Subcutaneous abdominal adipose tissue (tissue), 5 donors: ENCODE measurements at regions not wholly inside any gene's neighbourhood (a gene's known extent, or its start where the extent isn't known, plus 50 kb on each side); places are given as distances from the start of the nearest gene placed in this dataset.

Source experiments
- H3K27ac ChIP-seq: one replicate; pipeline ENCODE4 v1.7.0; 2013; ENCODE audit warnings: low read depth, mild to moderate bottlenecking, inconsistent platforms, low read length, moderate library complexity
- H3K27me3 ChIP-seq, 5 donors: one replicate each; pipeline ENCODE4 v1.7.0; 2013; ENCODE audit warnings: low read length in 5 of 5, inconsistent platforms in 1 of 5; ENCODE audit not compliant: control insufficient read depth in 5 of 5, insufficient read depth in 4 of 5
- H3K36me3 ChIP-seq, 5 donors: one replicate each; pipeline ENCODE4 v1.7.0; 2013; ENCODE audit warnings: low read length in 5 of 5; ENCODE audit not compliant: control insufficient read depth in 5 of 5, insufficient read depth in 5 of 5
- H3K4me1 ChIP-seq, 5 donors: one replicate each; pipeline ENCODE4 v1.7.0; 2013; ENCODE audit warnings: low read length in 5 of 5, mild to moderate bottlenecking in 3 of 5, moderate library complexity in 1 of 5; ENCODE audit not compliant: control insufficient read depth in 5 of 5, insufficient read depth in 5 of 5
- H3K4me3 ChIP-seq, 5 donors: one replicate each; pipeline ENCODE4 v1.7.0; 2013; ENCODE audit warnings: low read length in 5 of 5, low read depth in 1 of 5
- H3K9ac ChIP-seq, 5 donors: one replicate each; pipeline ENCODE4 v1.7.0; 2013; ENCODE audit warnings: low read length in 5 of 5, mild to moderate bottlenecking in 4 of 5, moderate library complexity in 3 of 5
- H3K9me3 ChIP-seq, 5 donors: one replicate each; pipeline ENCODE4 v1.7.0; 2013; ENCODE audit warnings: low read length in 5 of 5; ENCODE audit not compliant: control insufficient read depth in 5 of 5
- donor health status: healthy.
- donor health status: healthy.
- donor health status: healthy.
- donor health status: healthy.
- donor health status: healthy.

- Histone ChIP-seq H3K9ac (no peak overlapping the region), H3K27ac (no peak overlapping the region), H3K4me1 (no peaks in the 10 kb centered on the region), H3K9me3 (peaks cover 0 to 4% (median 2%) of the 10 kb centered on the region in 5 donors), H3K36me3 (no peaks in the 10 kb centered on the region), H3K4me3 (no peak overlapping the region), H3K27me3 (peaks cover 0 to 8% (median 2%) of the 10 kb centered on the region in 5 donors)
Measured at GRCh38 chrX:46310815-46311497, 234.3 kb downstream of the ZNF674 start.

- Histone ChIP-seq H3K27ac (no peak overlapping the region), H3K9me3 (peaks cover 3 to 15% (median 9%) of the 10 kb centered on the region in 5 donors), H3K4me3 (no peak overlapping the region), H3K4me1 (no peaks in the 10 kb centered on the region), H3K36me3 (no peaks in the 10 kb centered on the region), H3K27me3 (peaks cover 0 to 8% (median under 1%) of the 10 kb centered on the region in 5 donors), H3K9ac (no peak overlapping the region)
Measured at GRCh38 chrX:46308110-46308509, 237.1 kb downstream of the ZNF674 start.

GRCh38 chrX:46306103-46306502 is 239.1 kb downstream of the ZNF674 start:
- Histone ChIP-seq H3K36me3 (no peaks in the 10 kb centered on the region), H3K4me3 (no peak overlapping the region), H3K27ac (no peak overlapping the region), H3K27me3 (peaks cover 0 to 8% (median 0%) of the 10 kb centered on the region in 5 donors), H3K9me3 (peaks cover 3 to 15% (median 9%) of the 10 kb centered on the region in 5 donors), H3K4me1 (no peaks in the 10 kb centered on the region), H3K9ac (no peak overlapping the region)

- H3K4me1 ChIP-seq = no peaks in the 10 kb centered on the region
- no peak overlapping the region for H3K4me3 ChIP-seq
- no peak overlapping the region for H3K9ac ChIP-seq
- no peak overlapping the region for H3K27ac ChIP-seq
- H3K9me3 ChIP-seq = peaks cover 3 to 15% (median 9%) of the 10 kb centered on the region in 5 donors
- peaks cover 0 to 8% (median 0%) of the 10 kb centered on the region in 5 donors for H3K27me3 ChIP-seq
- no peaks in the 10 kb centered on the region for H3K36me3 ChIP-seq
Measured at GRCh38 chrX:46305431-46305830, 239.8 kb downstream of the ZNF674 start.

- H3K27ac ChIP-seq = no peak overlapping the region
- H3K9me3 ChIP-seq = peaks cover 3 to 15% (median 9%) of the 10 kb centered on the region in 5 donors
- no peaks in the 10 kb centered on the region for H3K4me1 ChIP-seq
- H3K36me3 ChIP-seq = no peaks in the 10 kb centered on the region
- H3K4me3 ChIP-seq = no peak overlapping the region
- peaks cover 0 to 3% (median 0%) of the 10 kb centered on the region in 5 donors for H3K27me3 ChIP-seq
- H3K9ac ChIP-seq = no peak overlapping the region
Measured at GRCh38 chrX:46301903-46302302, 243.3 kb downstream of the ZNF674 start.

- no peak overlapping the region for H3K4me3 ChIP-seq
- no peaks in the 10 kb centered on the region for H3K4me1 ChIP-seq
- peaks cover 0 to 3% (median 2%) of the 10 kb centered on the region in 5 donors for H3K27me3 ChIP-seq
- H3K9ac ChIP-seq = no peak overlapping the region
- no peak overlapping the region for H3K27ac ChIP-seq
- H3K36me3 ChIP-seq = no peaks in the 10 kb centered on the region
- H3K9me3 ChIP-seq = no peaks in the 10 kb centered on the region
Measured at GRCh38 chrX:46298821-46299220, 246.4 kb downstream of the ZNF674 start.

- Histone ChIP-seq H3K27me3 (peaks cover 0 to 2% (median 0%) of the 10 kb centered on the region in 5 donors), H3K4me3 (no peak overlapping the region), H3K27ac (no peak overlapping the region), H3K36me3 (no peaks in the 10 kb centered on the region), H3K9me3 (no peaks in the 10 kb centered on the region), H3K4me1 (no peaks in the 10 kb centered on the region), H3K9ac (no peak overlapping the region)
Measured at GRCh38 chrX:46295963-46296362, 249.3 kb downstream of the ZNF674 start.

GRCh38 chrX:46294234-46294633 is 251.0 kb downstream of the ZNF674 start:
- H3K27ac ChIP-seq = no peak overlapping the region
- H3K9ac ChIP-seq = no peak overlapping the region
- peaks cover 0 to 2% (median 0%) of the 10 kb centered on the region in 5 donors for H3K27me3 ChIP-seq
- H3K4me1 ChIP-seq = no peaks in the 10 kb centered on the region
- H3K36me3 ChIP-seq = no peaks in the 10 kb centered on the region
- no peak overlapping the region for H3K4me3 ChIP-seq
- H3K9me3 ChIP-seq = no peaks in the 10 kb centered on the region

GRCh38 chrX:46279925-46280313 is 265.3 kb downstream of the ZNF674 start:
- no peak overlapping the region for H3K27ac ChIP-seq
- no peak overlapping the region for H3K9ac ChIP-seq
- H3K4me3 ChIP-seq = no peak overlapping the region
- no peaks in the 10 kb centered on the region for H3K36me3 ChIP-seq
- peaks cover 0 to 5% (median 0%) of the 10 kb centered on the region in 5 donors for H3K27me3 ChIP-seq
- H3K4me1 ChIP-seq = no peaks in the 10 kb centered on the region
- no peaks in the 10 kb centered on the region for H3K9me3 ChIP-seq

GRCh38 chrX:46279214-46279924 is 265.9 kb downstream of the ZNF674 start:
- Histone ChIP-seq H3K36me3 (no peaks in the 10 kb centered on the region), H3K27me3 (peaks cover 0 to 5% (median 0%) of the 10 kb centered on the region in 5 donors), H3K4me1 (no peaks in the 10 kb centered on the region), H3K9me3 (no peaks in the 10 kb centered on the region), H3K4me3 (no peak overlapping the region), H3K27ac (no peak overlapping the region), H3K9ac (no peak overlapping the region)
